ENCODE measurements at regions not wholly inside any gene's neighbourhood (a gene's known extent, or its start where the extent isn't known, plus 50 kb on each side); places are given as distances from the start of the nearest gene placed in this dataset.

DNA sequence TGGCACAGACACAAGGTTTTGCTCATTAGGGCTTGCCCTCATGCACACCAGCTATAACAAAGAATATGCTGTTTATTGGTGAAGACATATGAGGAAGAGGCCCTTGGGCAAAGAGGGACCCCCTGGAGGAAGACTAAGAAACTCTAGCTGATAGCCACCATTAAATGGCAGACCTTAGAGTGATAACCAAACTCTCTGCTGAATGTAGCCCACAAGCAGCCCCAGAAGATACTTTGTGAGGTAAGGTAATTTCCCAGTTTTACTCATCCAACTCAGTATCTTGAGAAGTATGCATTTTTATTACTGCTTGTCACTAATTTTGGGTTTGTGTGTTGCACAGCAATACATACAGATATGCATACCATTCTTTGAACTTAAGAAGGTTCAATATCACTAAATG, 563.3 kb downstream of the DOK5 start:
- no peak for DNase-seq (ENCODE audit: low spot score)
- no peak for TF ChIP-seq CTCF (IDR thresholded peaks at IDR 0.05; ENCODE audit: extremely low read depth, insufficient read depth, missing control alignments)
- in situ Hi-C loops (cut with MboI; ENCODE audit: low pct_unique_long_range_greater_than_20kb, low sequenced_read_pairs, unreplicated experiment), result loop anchor here (25.0 kb wide), 1 partner anchor 99 kb away; no protein-coding TSS in a partner anchor

GRCh38 chr20:55031971-55032370, 556.6 kb downstream of the DOK5 start:
- no peak for TF ChIP-seq CTCF (IDR thresholded peaks at IDR 0.05; ENCODE audit: extremely low read depth, insufficient read depth, missing control alignments)

GRCh38 chr20:55014766-55015165, 539.4 kb downstream of the DOK5 start:
- no peak for DNase-seq (ENCODE audit: low spot score)
- TF ChIP-seq CTCF (IDR thresholded peaks at IDR 0.05; ENCODE audit: extremely low read depth, insufficient read depth, missing control alignments), result no peak
- in situ Hi-C loops (cut with MboI; ENCODE audit: low pct_unique_long_range_greater_than_20kb, low sequenced_read_pairs, unreplicated experiment), result no loop called here

More at GRCh38 chr20:55031971-55032370, 556.6 kb downstream of the DOK5 start:
- DNase-seq (ENCODE audit: low spot score), result no peak
- in situ Hi-C loops (cut with MboI; ENCODE audit: low pct_unique_long_range_greater_than_20kb, low sequenced_read_pairs, unreplicated experiment), result loop anchor here (25.0 kb wide), 1 partner anchor 105 kb away; no protein-coding TSS in a partner anchor

- no peak for TF ChIP-seq CTCF (IDR thresholded peaks at IDR 0.05; ENCODE audit: extremely low read depth, insufficient read depth, missing control alignments)
- DNase-seq (ENCODE audit: low spot score), result no peak
- in situ Hi-C loops (cut with MboI; ENCODE audit: low pct_unique_long_range_greater_than_20kb, low sequenced_read_pairs, unreplicated experiment), result no loop called here
Observed at GRCh38 chr20:55010761-55011160, 535.4 kb downstream of the DOK5 start.

GRCh38 chr20:55009066-55009465, 533.7 kb downstream of the DOK5 start:
- no peak for TF ChIP-seq CTCF (IDR thresholded peaks at IDR 0.05; ENCODE audit: extremely low read depth, insufficient read depth, missing control alignments)
- no peak for DNase-seq (ENCODE audit: low spot score)
- in situ Hi-C loops (cut with MboI; ENCODE audit: low pct_unique_long_range_greater_than_20kb, low sequenced_read_pairs, unreplicated experiment), result no loop called here

DNA sequence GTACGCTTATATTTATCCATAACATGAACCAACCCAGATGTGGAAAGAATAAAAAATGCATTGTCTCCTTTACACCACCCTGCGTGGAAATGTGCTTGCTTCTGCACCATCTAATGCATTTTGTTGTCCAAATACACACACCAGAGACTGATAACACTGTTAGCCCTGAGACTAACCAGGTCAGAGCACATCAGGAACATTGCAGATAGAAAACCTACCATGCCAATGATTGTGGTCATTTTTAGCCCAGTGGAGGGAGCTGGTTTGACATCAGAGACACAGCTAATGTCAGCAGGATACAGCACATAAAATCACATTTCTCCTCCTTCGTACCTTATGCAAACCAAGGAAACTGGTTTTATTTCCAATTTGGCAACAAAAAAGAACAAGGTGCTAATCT, 528.7 kb downstream of the DOK5 start:
- in situ Hi-C loops (cut with MboI; ENCODE audit: low pct_unique_long_range_greater_than_20kb, low sequenced_read_pairs, unreplicated experiment), result no loop called here
- no peak for TF ChIP-seq CTCF (IDR thresholded peaks at IDR 0.05; ENCODE audit: extremely low read depth, insufficient read depth, missing control alignments)
- no peak for DNase-seq (ENCODE audit: low spot score)

- DNase-seq (ENCODE audit: low spot score), result no peak
- in situ Hi-C loops (cut with MboI; ENCODE audit: low pct_unique_long_range_greater_than_20kb, low sequenced_read_pairs, unreplicated experiment), result no loop called here
- no peak for TF ChIP-seq CTCF (IDR thresholded peaks at IDR 0.05; ENCODE audit: extremely low read depth, insufficient read depth, missing control alignments)
Observed at GRCh38 chr20:54995553-54995952, 520.2 kb downstream of the DOK5 start.

Data from GM13977 (cell line).